HL-60 (cell line): ENCODE measurements at regions not wholly inside any gene's neighbourhood (a gene's known extent, or its start where the extent isn't known, plus 50 kb on each side); places are given as distances from the start of the nearest gene placed in this dataset.

Experiments
- DNase-seq, 2 experiments: peaks; one replicate each; pipeline ENCODE4 v3.0.0-alpha.2; 2010 to 2020; ENCODE audit warnings: low read depth in 1 of 2, low spot score in 1 of 2
- H3K27ac ChIP-seq: fragments of 250-450 bp; sonication (Bioruptor Pico); replicated peaks from 2 replicates; pipeline ENCODE4 v1.5.1; 2020; ENCODE audit warnings: mild to moderate bottlenecking, moderate library complexity
- H3K27me3 ChIP-seq: fragments of 250-450 bp; sonication (Bioruptor Pico); 2 replicates; pipeline ENCODE4 v1.5.1; 2021; ENCODE audit warnings: mild to moderate bottlenecking, moderate library complexity; ENCODE audit not compliant: insufficient read depth, poor library complexity, severe bottlenecking
- H3K4me3 ChIP-seq: replicated peaks from 2 replicates; pipeline ENCODE4 v1.5.1; 2011; ENCODE audit warnings: mild to moderate bottlenecking, control low read depth, low read length; ENCODE audit not compliant: insufficient read depth
- CTCF ChIP-seq: IDR thresholded peaks from one replicate; pipeline ENCODE4 v1.5.1; 2011; ENCODE audit warnings: low read length, control low read depth, inconsistent platforms; ENCODE audit not compliant: insufficient read depth
- GABPA ChIP-seq: IDR thresholded peaks from 2 replicates; pipeline ENCODE4 v1.6.1; 2012; ENCODE audit warnings: low read depth
- POLR2AphosphoS5 ChIP-seq: IDR thresholded peaks from 2 replicates; pipeline ENCODE4 v1.6.1; 2012; ENCODE audit warnings: low read depth
- SPI1 ChIP-seq: IDR thresholded peaks from 2 replicates; pipeline ENCODE4 v1.6.1; 2012; ENCODE audit warnings: low read depth, mild to moderate bottlenecking, borderline replicate concordance
- TF ChIP-seq, protein P1 (sequence below): IDR thresholded peaks from 2 replicates; pipeline ENCODE4 v1.6.1; 2012; ENCODE audit warnings: low read depth; ENCODE audit not compliant: insufficient replicate concordance

DNA sequence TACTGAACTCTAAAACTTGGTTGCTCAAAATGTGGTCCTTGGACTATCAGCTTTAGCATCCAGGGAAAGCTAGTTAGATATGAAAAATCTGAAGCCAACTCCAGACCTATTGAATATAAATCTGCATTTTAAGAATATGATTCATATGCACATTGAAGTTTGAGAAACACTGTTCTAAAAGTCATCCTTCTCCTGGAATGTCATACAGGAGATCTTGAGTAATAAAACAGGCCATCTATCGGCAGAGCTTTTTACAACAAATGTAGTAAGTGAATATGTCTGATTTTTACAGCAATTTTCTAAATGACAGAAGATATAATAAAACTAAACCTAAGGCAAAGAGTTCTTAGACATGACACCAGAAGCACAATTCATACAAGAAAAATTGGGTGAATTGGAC lies 140.4 kb downstream of the PMP22 start:
- no peak for DNase-seq
- no peaks in the 10 kb centered on the region for H3K27me3 ChIP-seq
- TF ChIP-seq, protein P1, sequence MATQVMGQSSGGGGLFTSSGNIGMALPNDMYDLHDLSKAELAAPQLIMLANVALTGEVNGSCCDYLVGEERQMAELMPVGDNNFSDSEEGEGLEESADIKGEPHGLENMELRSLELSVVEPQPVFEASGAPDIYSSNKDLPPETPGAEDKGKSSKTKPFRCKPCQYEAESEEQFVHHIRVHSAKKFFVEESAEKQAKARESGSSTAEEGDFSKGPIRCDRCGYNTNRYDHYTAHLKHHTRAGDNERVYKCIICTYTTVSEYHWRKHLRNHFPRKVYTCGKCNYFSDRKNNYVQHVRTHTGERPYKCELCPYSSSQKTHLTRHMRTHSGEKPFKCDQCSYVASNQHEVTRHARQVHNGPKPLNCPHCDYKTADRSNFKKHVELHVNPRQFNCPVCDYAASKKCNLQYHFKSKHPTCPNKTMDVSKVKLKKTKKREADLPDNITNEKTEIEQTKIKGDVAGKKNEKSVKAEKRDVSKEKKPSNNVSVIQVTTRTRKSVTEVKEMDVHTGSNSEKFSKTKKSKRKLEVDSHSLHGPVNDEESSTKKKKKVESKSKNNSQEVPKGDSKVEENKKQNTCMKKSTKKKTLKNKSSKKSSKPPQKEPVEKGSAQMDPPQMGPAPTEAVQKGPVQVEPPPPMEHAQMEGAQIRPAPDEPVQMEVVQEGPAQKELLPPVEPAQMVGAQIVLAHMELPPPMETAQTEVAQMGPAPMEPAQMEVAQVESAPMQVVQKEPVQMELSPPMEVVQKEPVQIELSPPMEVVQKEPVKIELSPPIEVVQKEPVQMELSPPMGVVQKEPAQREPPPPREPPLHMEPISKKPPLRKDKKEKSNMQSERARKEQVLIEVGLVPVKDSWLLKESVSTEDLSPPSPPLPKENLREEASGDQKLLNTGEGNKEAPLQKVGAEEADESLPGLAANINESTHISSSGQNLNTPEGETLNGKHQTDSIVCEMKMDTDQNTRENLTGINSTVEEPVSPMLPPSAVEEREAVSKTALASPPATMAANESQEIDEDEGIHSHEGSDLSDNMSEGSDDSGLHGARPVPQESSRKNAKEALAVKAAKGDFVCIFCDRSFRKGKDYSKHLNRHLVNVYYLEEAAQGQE, result no peak
- TF ChIP-seq SPI1, result no peak
- TF ChIP-seq POLR2AphosphoS5, result no peak
- TF ChIP-seq CTCF, result no peak
- no peak for TF ChIP-seq GABPA
- H3K27ac ChIP-seq, result no peak overlapping the region
- H3K4me3 ChIP-seq, result no peak overlapping the region

DNA sequence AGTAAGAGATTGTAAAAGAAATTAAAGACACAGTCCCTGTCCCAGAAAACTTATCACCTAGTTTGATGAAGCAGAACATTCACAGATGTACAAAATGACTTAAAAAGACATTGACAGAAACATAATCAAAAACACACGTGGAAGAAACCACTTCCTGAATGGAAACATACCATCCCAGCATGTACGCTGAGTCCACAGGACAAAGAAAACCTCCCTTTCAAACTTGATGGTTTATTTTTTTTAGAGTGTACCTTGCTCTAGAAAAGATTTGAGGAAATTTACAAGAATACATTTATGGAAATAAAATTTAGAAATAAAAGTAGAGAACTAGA lies 140.9 kb downstream of the PMP22 start:
- no peak for DNase-seq
- TF ChIP-seq GABPA, result no peak
- TF ChIP-seq CTCF, result no peak
- TF ChIP-seq, protein P1, result no peak
- TF ChIP-seq SPI1, result no peak
- no peak for TF ChIP-seq POLR2AphosphoS5
- Histone ChIP-seq H3K27me3 (no peaks in the 10 kb centered on the region), H3K4me3 (no peak overlapping the region), H3K27ac (no peak overlapping the region)

DNA sequence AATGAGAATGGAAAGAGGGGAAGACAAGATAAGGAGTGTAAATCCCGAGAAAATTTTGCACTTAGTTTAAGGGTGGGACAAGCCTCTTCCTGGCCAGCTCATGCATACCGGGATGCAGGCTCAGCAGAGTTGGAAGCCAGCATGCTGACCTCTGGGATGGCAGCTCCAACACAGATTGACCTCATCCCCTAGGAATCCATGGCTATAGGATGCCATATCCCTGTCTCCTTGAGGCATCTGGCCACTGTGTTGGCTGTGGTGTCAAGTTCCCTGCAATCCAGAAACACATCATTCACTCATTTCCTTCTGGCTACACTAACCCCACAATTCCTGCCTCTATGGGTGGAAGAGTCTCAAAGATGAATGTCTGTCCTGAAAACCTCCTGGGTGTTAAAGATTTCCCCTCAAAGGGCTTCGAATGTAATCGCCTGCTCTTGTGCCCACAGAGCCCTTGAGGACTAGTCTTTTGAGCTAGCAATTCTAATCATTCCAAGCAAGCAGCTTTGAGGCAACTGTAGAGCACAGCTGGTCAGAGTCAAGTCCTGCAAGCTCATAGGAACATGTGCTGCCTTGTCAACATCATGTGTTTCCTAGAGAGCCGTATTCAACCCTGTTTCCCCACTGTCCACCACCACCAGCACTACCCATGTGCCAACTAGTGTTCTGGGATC lies 141.4 kb downstream of the PMP22 start:
- H3K27me3 ChIP-seq, result no peaks in the 10 kb centered on the region
- no peak for TF ChIP-seq CTCF
- TF ChIP-seq, protein P1, result no peak
- TF ChIP-seq POLR2AphosphoS5, result no peak
- no peak for TF ChIP-seq SPI1
- TF ChIP-seq GABPA, result no peak
- no peak overlapping the region for H3K27ac ChIP-seq
- no peak for DNase-seq
- no peak overlapping the region for H3K4me3 ChIP-seq
